NB4 (cell line): ENCODE measurements at regions not wholly inside any gene's neighbourhood (a gene's known extent, or its start where the extent isn't known, plus 50 kb on each side); places are given as distances from the start of the nearest gene placed in this dataset.
A peak's percentile ranks its signal among the peaks of the same experiment; 100 is the strongest.

ENCODE experiments used
- DNase-seq: peaks from one replicate; pipeline ENCODE4 v3.0.0; 2010; ENCODE audit warnings: low read depth
- H3K4me3 ChIP-seq: one replicate; pipeline ENCODE4 v1.5.1; 2011; ENCODE audit warnings: mild to moderate bottlenecking, low read depth, low read length, moderate library complexity
- CTCF ChIP-seq: IDR thresholded peaks from one replicate; pipeline ENCODE4 v1.5.1; 2012; ENCODE audit warnings: low read depth, low read length
- MAX ChIP-seq: IDR thresholded peaks from 2 replicates; pipeline ENCODE4 v1.6.1; 2011; ENCODE audit warnings: low read depth, low read length
- MYC ChIP-seq: IDR thresholded peaks from 2 replicates; pipeline ENCODE4 v1.6.1; 2011; ENCODE audit warnings: low read depth, low read length
- POLR2A ChIP-seq: IDR thresholded peaks from 2 replicates; pipeline ENCODE4 v1.6.1; 2011; ENCODE audit warnings: mild to moderate bottlenecking; ENCODE audit not compliant: insufficient read length; ENCODE audit errors: extremely low read depth

GRCh38 chr7:67618556-67619162 is 622.0 kb downstream of the TYW1 start:
- TF ChIP-seq CTCF (no peak), MYC (no peak), POLR2A (no peak), MAX (no peak)
- no peak for DNase-seq
- no peak overlapping the region for H3K4me3 ChIP-seq

- H3K4me3 ChIP-seq = no peak overlapping the region
- no peak for TF ChIP-seq MAX
- TF ChIP-seq POLR2A = no peak
- DNase-seq = no peak
These were observed 622.5 kb downstream of the TYW1 start for GRCh38 chr7:67619175-67619574.

- H3K4me3 ChIP-seq = no peak overlapping the region
- no peak for DNase-seq
- TF ChIP-seq MAX (no peak), POLR2A (no peak), MYC (no peak), CTCF (no peak)
These were observed 623.7 kb downstream of the TYW1 start for GRCh38 chr7:67620216-67620933.

- no peak for DNase-seq
- TF ChIP-seq CTCF (no peak), MYC (no peak), MAX (no peak), POLR2A (no peak)
- H3K4me3 ChIP-seq = no peak overlapping the region
These were observed 625.1 kb downstream of the TYW1 start for GRCh38 chr7:67621704-67622103.

- peak; percentile 75 for DNase-seq
- peak; percentile 65 for TF ChIP-seq MAX
- peak; percentile 96 for TF ChIP-seq CTCF
- no peak for TF ChIP-seq MYC
- no peak for TF ChIP-seq POLR2A
- H3K4me3 ChIP-seq = no peak overlapping the region
These were observed 628.7 kb downstream of the TYW1 start for GRCh38 chr7:67625257-67625737.

- DNase-seq = no peak
- TF ChIP-seq POLR2A = no peak
- no peak for TF ChIP-seq MAX
- TF ChIP-seq MYC = no peak
- TF ChIP-seq CTCF = no peak
- no peak overlapping the region for H3K4me3 ChIP-seq
These were observed 634.8 kb downstream of the TYW1 start for GRCh38 chr7:67631476-67631875.
